Thymus (tissue), 11 donors: ENCODE measurements at regions not wholly inside any gene's neighbourhood (a gene's known extent, or its start where the extent isn't known, plus 50 kb on each side); places are given as distances from the start of the nearest gene placed in this dataset.

Source experiments
- DNase-seq, 9 donors: peaks; one replicate each; pipeline ENCODE4 v3.0.0-alpha.2; 2013; ENCODE audit warnings: low spot score in 9 of 9, low read depth in 6 of 9, missing footprints in 1 of 9
- H3K27ac ChIP-seq, 2 donors: one replicate each; pipeline ENCODE4 v1.5.1; 2013; ENCODE audit warnings: control low read depth in 1 of 2, low read depth in 1 of 2, low read length in 1 of 2, mild to moderate bottlenecking in 1 of 2, moderate library complexity in 1 of 2
- H3K27me3 ChIP-seq, 2 donors: one replicate each; pipeline ENCODE4 v1.5.1; 2013; ENCODE audit warnings: low read length in 1 of 2; ENCODE audit not compliant: control insufficient read depth in 2 of 2, insufficient read depth in 1 of 2
- H3K36me3 ChIP-seq, 2 donors: one replicate each; pipeline ENCODE4 v1.5.1; 2013; ENCODE audit warnings: low read length in 1 of 2, mild to moderate bottlenecking in 1 of 2, moderate library complexity in 1 of 2; ENCODE audit not compliant: control insufficient read depth in 2 of 2, insufficient read depth in 2 of 2
- H3K4me1 ChIP-seq, 2 donors: one replicate each; pipeline ENCODE4 v1.5.1; 2013; ENCODE audit warnings: low read length in 2 of 2; ENCODE audit not compliant: control insufficient read depth in 2 of 2, insufficient read depth in 2 of 2
- H3K4me3 ChIP-seq, 2 donors: one replicate each; pipeline ENCODE4 v1.5.1; 2013; ENCODE audit warnings: low read length in 2 of 2, control low read depth in 1 of 2, mild to moderate bottlenecking in 1 of 2
- H3K9me3 ChIP-seq, 2 donors: one replicate each; pipeline ENCODE4 v1.5.1; 2013; ENCODE audit warnings: low read length in 1 of 2, mild to moderate bottlenecking in 1 of 2; ENCODE audit not compliant: control insufficient read depth in 2 of 2, insufficient read depth in 1 of 2
- WGBS: extraction: QIAGEN DNeasy Blood & Tissue Kit; methylation state at CpG from one replicate; pipeline ENCODE4 v1.1.7; 2013; 5-methylcytosine and 5-hydroxymethylcytosine counted together
- donor health status: healthy.

DNA sequence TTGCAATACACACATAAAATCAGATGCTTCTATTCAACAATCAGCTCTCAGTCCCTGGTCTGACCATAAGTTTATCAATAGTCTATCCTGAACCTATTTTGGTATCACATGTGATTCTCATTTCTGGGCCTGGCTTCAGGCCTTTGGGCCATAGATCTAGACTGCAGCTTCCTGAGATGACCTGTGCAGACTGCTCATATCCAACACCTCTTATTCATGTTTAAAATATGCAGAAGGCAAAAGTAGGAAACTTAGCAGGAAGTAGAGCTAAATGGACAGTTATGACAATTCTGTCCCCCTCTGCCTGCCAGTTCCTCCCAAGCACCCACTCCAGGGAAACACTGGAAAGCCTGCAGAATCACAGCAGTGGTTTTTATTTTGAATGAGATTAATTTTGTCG is 53.3 kb downstream of the C7orf25 start:
- Histone ChIP-seq H3K27me3 (peaks cover 7 to 23% of the 10 kb centered on the region in 2 donors), H3K27ac (no peak overlapping the region), H3K4me1 (no peaks in the 10 kb centered on the region), H3K4me3 (no peak overlapping the region), H3K36me3 (no peaks in the 10 kb centered on the region), H3K9me3 (no peaks in the 10 kb centered on the region)
- WGBS, result 92% methylated on average over 1 of the region's 1 CpG
- no peak for DNase-seq

DNA sequence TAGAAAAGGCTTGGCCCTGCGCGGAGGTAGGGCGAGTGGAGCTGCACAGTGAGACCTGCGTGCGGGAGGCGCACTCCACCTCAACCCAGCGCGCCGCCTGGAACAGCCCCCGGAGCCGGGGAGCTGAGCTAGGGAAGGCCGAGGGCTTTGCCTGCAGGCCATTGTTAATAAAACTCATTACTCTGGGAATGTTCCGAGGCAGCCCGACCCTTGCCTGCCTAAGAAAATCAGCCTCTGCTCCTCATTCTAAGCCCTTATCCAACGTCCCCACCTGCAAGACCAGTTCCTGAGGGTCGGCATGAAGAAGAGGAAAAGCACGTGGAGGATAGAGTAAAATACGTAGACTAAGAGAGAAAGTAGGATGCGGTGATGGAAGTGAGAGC is 55.3 kb downstream of the C7orf25 start:
- no peak for DNase-seq
- H3K27ac ChIP-seq, result no peak overlapping the region
- H3K4me1 ChIP-seq, result no peaks in the 10 kb centered on the region
- WGBS, result 30% methylated on average over 19 of the region's 19 CpGs
- no peak overlapping the region for H3K4me3 ChIP-seq
- no peaks in the 10 kb centered on the region for H3K36me3 ChIP-seq
- H3K9me3 ChIP-seq, result no peaks in the 10 kb centered on the region
- H3K27me3 ChIP-seq, result peaks cover 7 to 25% of the 10 kb centered on the region in 2 donors

DNA sequence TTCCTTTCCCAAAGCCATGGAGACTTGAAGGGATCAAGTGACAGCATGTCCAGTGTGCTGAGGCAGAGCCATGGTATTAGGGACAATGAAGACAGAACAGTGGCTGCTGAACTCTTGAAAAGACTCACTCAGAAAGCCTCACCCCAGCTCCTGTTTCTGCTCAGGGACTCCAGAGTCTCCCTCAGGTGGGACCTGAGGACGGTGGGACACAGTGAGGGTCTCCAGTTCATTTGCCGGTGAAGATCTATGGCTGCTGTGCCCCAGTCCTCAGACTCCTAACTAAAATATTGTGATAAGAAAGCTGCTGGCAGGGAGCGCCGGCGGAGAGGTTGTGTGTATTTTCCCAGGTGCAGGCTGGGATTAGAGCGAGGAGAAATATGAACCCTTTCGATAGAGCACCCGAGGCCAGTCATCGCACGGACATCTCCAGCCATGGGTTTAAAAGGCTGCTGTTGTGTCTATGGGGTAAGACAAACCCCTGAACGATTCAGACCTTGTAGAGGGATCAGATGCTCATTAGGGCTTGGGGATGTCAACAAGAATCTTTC is 57.2 kb downstream of the C7orf25 start:
- Histone ChIP-seq H3K4me1 (no peaks in the 10 kb centered on the region), H3K4me3 (no peak overlapping the region), H3K36me3 (no peaks in the 10 kb centered on the region), H3K27me3 (peaks cover 7 to 25% of the 10 kb centered on the region in 2 donors), H3K27ac (no peak overlapping the region), H3K9me3 (no peaks in the 10 kb centered on the region)
- no peak for DNase-seq
- 92% methylated on average over 11 of the region's 11 CpGs for WGBS

- H3K9me3 ChIP-seq, result no peaks in the 10 kb centered on the region
- H3K4me1 ChIP-seq, result no peaks in the 10 kb centered on the region
- no peaks in the 10 kb centered on the region for H3K36me3 ChIP-seq
- no peak overlapping the region for H3K27ac ChIP-seq
- no peak overlapping the region for H3K4me3 ChIP-seq
- H3K27me3 ChIP-seq, result peaks cover 7 to 22% of the 10 kb centered on the region in 2 donors
- WGBS, result 23% methylated on average over 4 of the region's 4 CpGs
- no peak for DNase-seq
Measured at GRCh38 chr7:42852531-42852930, 59.3 kb downstream of the C7orf25 start.

- Histone ChIP-seq H3K27me3 (no peaks in the 10 kb centered on the region), H3K9me3 (no peaks in the 10 kb centered on the region), H3K4me1 (no peaks in the 10 kb centered on the region), H3K27ac (no peak overlapping the region), H3K4me3 (no peak overlapping the region), H3K36me3 (no peaks in the 10 kb centered on the region)
- peak in 1 of 9 donors; percentile 16 for DNase-seq
- 32% methylated on average over 12 of the region's 12 CpGs for WGBS
Measured at GRCh38 chr7:42843205-42843800, 68.6 kb downstream of the C7orf25 start.

- H3K9me3 ChIP-seq, result no peaks in the 10 kb centered on the region
- DNase-seq, result no peak
- H3K4me1 ChIP-seq, result no peaks in the 10 kb centered on the region
- no peaks in the 10 kb centered on the region for H3K27me3 ChIP-seq
- H3K4me3 ChIP-seq, result no peak overlapping the region
- no peaks in the 10 kb centered on the region for H3K36me3 ChIP-seq
- no peak overlapping the region for H3K27ac ChIP-seq
Measured at GRCh38 chr7:42834676-42835075, 77.2 kb downstream of the C7orf25 start.

DNA sequence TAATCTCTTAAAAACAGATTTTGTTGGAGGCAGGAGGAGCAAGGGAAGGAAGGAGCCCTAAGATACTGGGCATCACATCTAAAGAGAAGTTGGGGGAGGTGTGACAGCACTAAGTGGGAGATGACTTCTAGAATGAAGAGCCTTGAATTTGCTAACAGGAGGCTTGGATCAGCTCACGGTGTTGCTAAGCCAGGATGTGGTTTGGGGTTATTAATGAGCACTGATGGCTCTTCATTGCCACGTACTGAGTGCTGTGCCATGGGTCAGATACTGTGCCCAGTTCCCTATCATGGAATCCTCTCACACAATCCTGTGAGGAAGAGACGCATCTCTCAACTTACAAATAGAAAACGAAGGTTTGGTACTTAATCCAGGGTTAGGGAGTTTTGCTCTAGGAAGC is 78.5 kb downstream of the C7orf25 start:
- no peaks in the 10 kb centered on the region for H3K36me3 ChIP-seq
- no peaks in the 10 kb centered on the region for H3K9me3 ChIP-seq
- no peaks in the 10 kb centered on the region for H3K4me1 ChIP-seq
- 57% methylated on average over 4 of the region's 4 CpGs for WGBS
- DNase-seq, result no peak
- H3K27me3 ChIP-seq, result no peaks in the 10 kb centered on the region
- H3K27ac ChIP-seq, result no peak overlapping the region
- no peak overlapping the region for H3K4me3 ChIP-seq

GRCh38 chr7:42832667-42833066 is 79.2 kb downstream of the C7orf25 start:
- Histone ChIP-seq H3K27ac (no peak overlapping the region), H3K4me3 (no peak overlapping the region), H3K36me3 (no peaks in the 10 kb centered on the region), H3K9me3 (no peaks in the 10 kb centered on the region), H3K27me3 (no peaks in the 10 kb centered on the region), H3K4me1 (no peaks in the 10 kb centered on the region)
- no peak for DNase-seq

DNA sequence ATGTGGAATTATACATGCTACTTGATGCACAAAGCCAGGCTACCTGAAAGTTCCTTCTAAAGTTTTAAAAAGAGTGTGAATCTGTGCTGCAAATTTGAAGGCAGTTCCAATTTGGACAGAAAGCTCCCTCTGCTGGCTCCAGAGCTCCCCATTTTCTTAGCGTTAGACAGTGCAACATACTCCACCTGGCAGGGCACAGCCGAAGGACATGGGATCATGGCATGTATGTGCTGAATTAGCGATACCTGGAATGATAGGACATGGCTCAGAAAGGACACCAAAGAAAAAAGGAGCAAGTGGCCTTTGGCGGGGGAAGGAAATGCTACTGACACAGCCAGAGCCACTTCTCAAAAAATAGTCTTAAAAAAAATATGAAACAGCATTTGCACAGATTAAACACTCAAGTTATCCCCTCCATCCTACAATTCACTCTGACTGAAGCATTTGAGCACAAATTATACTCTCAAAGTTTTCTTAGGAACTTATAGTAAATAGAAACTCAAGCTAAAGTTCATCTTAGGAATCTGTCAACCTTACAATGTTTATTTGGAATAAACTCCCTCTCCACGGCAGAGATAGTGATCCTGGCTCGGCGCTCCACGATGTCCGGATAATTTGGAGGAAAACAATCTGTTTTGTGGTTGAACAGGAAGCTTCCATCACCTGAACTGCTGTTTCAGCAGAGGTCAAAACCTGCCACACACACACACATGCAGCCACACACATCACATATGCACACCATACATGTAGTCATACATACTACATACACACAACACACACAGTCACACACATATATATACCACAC is 80.0 kb downstream of the C7orf25 start:
- Histone ChIP-seq H3K27me3 (no peaks in the 10 kb centered on the region), H3K27ac (no peak overlapping the region), H3K4me3 (no peak overlapping the region), H3K9me3 (no peaks in the 10 kb centered on the region), H3K4me1 (no peaks in the 10 kb centered on the region), H3K36me3 (no peaks in the 10 kb centered on the region)
- 64% methylated on average over 9 of the region's 9 CpGs for WGBS
- DNase-seq, result peak in 1 of 9 donors; percentile 4
